GM21447 (cell line): ENCODE measurements at regions not wholly inside any gene's neighbourhood (a gene's known extent, or its start where the extent isn't known, plus 50 kb on each side); places are given as distances from the start of the nearest gene placed in this dataset.
"Not testable (repeated sequence)": the region's sequence is repeated elsewhere in the genome, so short reads cannot be mapped to it uniquely, and the experiment has no call there.

Source experiments
- ATAC-seq: cut with Tn5 transposase; IDR thresholded peaks from one replicate; pipeline ENCODE4 v1.9.1; 2021; ENCODE audit not compliant: unreplicated experiment

- no peak for ATAC-seq
Measured at GRCh38 chr6:15131234-15131633, 114.6 kb upstream of the JARID2 start.

GRCh38 chr6:15131651-15132061 lies 114.2 kb upstream of the JARID2 start:
- no peak for ATAC-seq

GRCh38 chr6:15132167-15132566 lies 113.7 kb upstream of the JARID2 start:
- no peak for ATAC-seq

GRCh38 chr6:15132854-15133670 lies 112.8 kb upstream of the JARID2 start:
- no peak for ATAC-seq

GRCh38 chr6:15137086-15137485 lies 108.8 kb upstream of the JARID2 start:
- ATAC-seq: no peak

- no peak for ATAC-seq
Measured at GRCh38 chr6:15143086-15143485, 102.8 kb upstream of the JARID2 start.

- ATAC-seq: no peak
Measured at GRCh38 chr6:15143540-15143939, 102.3 kb upstream of the JARID2 start.

- no peak for ATAC-seq
Measured at GRCh38 chr6:15145821-15146220, 100.0 kb upstream of the JARID2 start.

GRCh38 chr6:15147827-15148226 lies 98.0 kb upstream of the JARID2 start:
- ATAC-seq: no peak

- no peak for ATAC-seq
Measured at GRCh38 chr6:15148356-15148946, 97.4 kb upstream of the JARID2 start.

- no peak for ATAC-seq
Measured at GRCh38 chr6:15150207-15150606, 95.7 kb upstream of the JARID2 start.

GRCh38 chr6:15152700-15153099 lies 93.2 kb upstream of the JARID2 start:
- ATAC-seq: no peak

- no peak for ATAC-seq
Measured at GRCh38 chr6:15153191-15153590, 92.7 kb upstream of the JARID2 start.

GRCh38 chr6:15157479-15157878 lies 88.4 kb upstream of the JARID2 start:
- ATAC-seq: no peak

GRCh38 chr6:15158821-15159619 lies 86.8 kb upstream of the JARID2 start:
- no peak for ATAC-seq

- ATAC-seq: no peak
Measured at GRCh38 chr6:15160812-15161211, 85.1 kb upstream of the JARID2 start.

- ATAC-seq: not testable (repeated sequence)
Measured at GRCh38 chr6:15164855-15165254, 81.0 kb upstream of the JARID2 start.

- no peak for ATAC-seq
Measured at GRCh38 chr6:15166121-15166520, 79.7 kb upstream of the JARID2 start.

GRCh38 chr6:15170126-15170525 lies 75.7 kb upstream of the JARID2 start:
- no peak for ATAC-seq

GRCh38 chr6:15171026-15171425 lies 74.8 kb upstream of the JARID2 start:
- no peak for ATAC-seq

- no peak for ATAC-seq
Measured at GRCh38 chr6:15176816-15177370, 69.0 kb upstream of the JARID2 start.

- ATAC-seq: no peak
Measured at GRCh38 chr6:15183979-15184378, 61.9 kb upstream of the JARID2 start.
